Osteoblast (primary cell): ENCODE measurements at regions not wholly inside any gene's neighbourhood (a gene's known extent, or its start where the extent isn't known, plus 50 kb on each side); places are given as distances from the start of the nearest gene placed in this dataset.

ENCODE experiments used
- DNase-seq: peaks from one replicate; pipeline ENCODE4 v3.0.0; 2011; ENCODE audit warnings: low spot score, mixed read lengths; ENCODE audit not compliant: insufficient read length; ENCODE audit errors: missing footprints
- H2AFZ ChIP-seq: 2 replicates; pipeline ENCODE4 v1.6.0; 2011; ENCODE audit warnings: mild to moderate bottlenecking, low read length
- H3K27ac ChIP-seq: 2 replicates; pipeline ENCODE4 v1.5.1; 2011; ENCODE audit warnings: mild to moderate bottlenecking, low read depth, low read length, moderate library complexity
- H3K27me3 ChIP-seq: 2 replicates; pipeline ENCODE4 v1.6.0; 2012; ENCODE audit warnings: mild to moderate bottlenecking, control low read depth, inconsistent platforms, low read length, moderate library complexity; ENCODE audit not compliant: insufficient read depth
- H3K36me3 ChIP-seq: 2 replicates; pipeline ENCODE4 v1.5.1; 2011; ENCODE audit warnings: mild to moderate bottlenecking, low read length, control low read depth, moderate library complexity; ENCODE audit not compliant: insufficient read depth
- H3K4me1 ChIP-seq: 2 replicates; pipeline ENCODE4 v1.5.1; 2011; ENCODE audit warnings: mild to moderate bottlenecking, low read length, control low read depth, moderate library complexity; ENCODE audit not compliant: insufficient read depth
- H3K4me2 ChIP-seq: 2 replicates; pipeline ENCODE4 v1.6.0; 2011; ENCODE audit warnings: mild to moderate bottlenecking, low read length; ENCODE audit not compliant: insufficient read depth
- H3K4me3 ChIP-seq: fragments of 200-600 bp; sonication (generic); 3 replicates; pipeline ENCODE4 v1.5.1; 2012; ENCODE audit warnings: mild to moderate bottlenecking, low read length, inconsistent platforms; ENCODE audit not compliant: insufficient read depth
- H3K79me2 ChIP-seq: 2 replicates; pipeline ENCODE4 v1.6.0; 2012; ENCODE audit warnings: mild to moderate bottlenecking, low read length, control low read depth, inconsistent platforms; ENCODE audit not compliant: insufficient read depth
- H3K9me3 ChIP-seq: 2 replicates; pipeline ENCODE4 v1.5.1; 2011; ENCODE audit warnings: low read depth, low read length, control low read depth
- H4K20me1 ChIP-seq: 2 replicates; pipeline ENCODE4 v1.6.0; 2012; ENCODE audit warnings: mild to moderate bottlenecking, low read length, control low read depth; ENCODE audit not compliant: insufficient read depth
- CTCF ChIP-seq: IDR thresholded peaks from 2 replicates; pipeline ENCODE4 v1.5.1; 2011; ENCODE audit warnings: mild to moderate bottlenecking, low read depth, low read length, moderate library complexity; ENCODE audit errors: extremely low read depth

GRCh38 chr16:13507530-13507929, 412.4 kb upstream of the ERCC4 start:
- H3K4me3 ChIP-seq, result no peak overlapping the region
- no peaks in the 10 kb centered on the region for H3K79me2 ChIP-seq
- no peak for DNase-seq
- no peaks in the 10 kb centered on the region for H4K20me1 ChIP-seq
- H3K9me3 ChIP-seq, result no peaks in the 10 kb centered on the region
- H3K4me1 ChIP-seq, result no peaks in the 10 kb centered on the region
- H3K27ac ChIP-seq, result no peak overlapping the region
- TF ChIP-seq CTCF, result no peak
- no peak overlapping the region for H3K4me2 ChIP-seq
- H2AFZ ChIP-seq, result no peak overlapping the region
- no peaks in the 10 kb centered on the region for H3K27me3 ChIP-seq
- H3K36me3 ChIP-seq, result no peaks in the 10 kb centered on the region

- no peaks in the 10 kb centered on the region for H3K4me1 ChIP-seq
- no peak for TF ChIP-seq CTCF
- no peaks in the 10 kb centered on the region for H3K27me3 ChIP-seq
- no peaks in the 10 kb centered on the region for H3K36me3 ChIP-seq
- no peaks in the 10 kb centered on the region for H4K20me1 ChIP-seq
- no peak for DNase-seq
- no peaks in the 10 kb centered on the region for H3K9me3 ChIP-seq
- H3K27ac ChIP-seq, result no peak overlapping the region
- no peak overlapping the region for H3K4me2 ChIP-seq
- no peak overlapping the region for H2AFZ ChIP-seq
- no peaks in the 10 kb centered on the region for H3K79me2 ChIP-seq
- H3K4me3 ChIP-seq, result no peak overlapping the region
Measured at GRCh38 chr16:13510425-13511151, 409.4 kb upstream of the ERCC4 start.

- H4K20me1 ChIP-seq, result no peaks in the 10 kb centered on the region
- H3K4me1 ChIP-seq, result no peaks in the 10 kb centered on the region
- H3K36me3 ChIP-seq, result no peaks in the 10 kb centered on the region
- H3K4me3 ChIP-seq, result no peak overlapping the region
- no peak overlapping the region for H3K4me2 ChIP-seq
- no peaks in the 10 kb centered on the region for H3K79me2 ChIP-seq
- H3K9me3 ChIP-seq, result no peaks in the 10 kb centered on the region
- no peaks in the 10 kb centered on the region for H3K27me3 ChIP-seq
- no peak for TF ChIP-seq CTCF
- H3K27ac ChIP-seq, result no peak overlapping the region
- no peak for DNase-seq
- H2AFZ ChIP-seq, result no peak overlapping the region
Measured at GRCh38 chr16:13517841-13518240, 402.1 kb upstream of the ERCC4 start.

- Histone ChIP-seq H3K9me3 (no peaks in the 10 kb centered on the region), H2AFZ (no peak overlapping the region), H3K79me2 (no peaks in the 10 kb centered on the region), H3K27me3 (no peaks in the 10 kb centered on the region), H3K4me1 (no peaks in the 10 kb centered on the region), H3K4me3 (no peak overlapping the region), H4K20me1 (no peaks in the 10 kb centered on the region), H3K36me3 (no peaks in the 10 kb centered on the region), H3K4me2 (no peak overlapping the region), H3K27ac (no peak overlapping the region)
- no peak for DNase-seq
- no peak for TF ChIP-seq CTCF
Measured at GRCh38 chr16:13519871-13520270, 400.1 kb upstream of the ERCC4 start.
